ENCODE measurements at regions not wholly inside any gene's neighbourhood (a gene's known extent, or its start where the extent isn't known, plus 50 kb on each side); places are given as distances from the start of the nearest gene placed in this dataset.

DNA sequence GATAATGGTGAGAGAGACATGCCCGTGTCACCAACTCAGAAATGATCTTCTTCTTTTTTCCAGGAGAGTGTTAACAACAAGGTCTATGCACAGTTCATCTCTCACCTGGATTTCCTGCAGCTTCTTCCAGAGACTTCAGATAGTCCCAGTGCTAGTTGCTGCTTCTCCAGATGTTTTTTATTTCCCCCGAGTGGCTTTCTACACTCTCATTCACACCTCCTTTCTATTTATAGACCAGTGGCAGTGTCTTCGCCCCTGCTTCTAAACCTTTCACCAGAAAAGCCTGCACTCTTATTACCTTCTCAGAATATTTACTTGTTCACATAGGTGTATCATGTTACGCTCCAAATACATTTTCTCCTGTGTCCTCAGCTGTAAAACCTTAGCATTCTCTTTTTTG lies 558.8 kb upstream of the CHAC2 start:
- TF ChIP-seq, protein P1, sequence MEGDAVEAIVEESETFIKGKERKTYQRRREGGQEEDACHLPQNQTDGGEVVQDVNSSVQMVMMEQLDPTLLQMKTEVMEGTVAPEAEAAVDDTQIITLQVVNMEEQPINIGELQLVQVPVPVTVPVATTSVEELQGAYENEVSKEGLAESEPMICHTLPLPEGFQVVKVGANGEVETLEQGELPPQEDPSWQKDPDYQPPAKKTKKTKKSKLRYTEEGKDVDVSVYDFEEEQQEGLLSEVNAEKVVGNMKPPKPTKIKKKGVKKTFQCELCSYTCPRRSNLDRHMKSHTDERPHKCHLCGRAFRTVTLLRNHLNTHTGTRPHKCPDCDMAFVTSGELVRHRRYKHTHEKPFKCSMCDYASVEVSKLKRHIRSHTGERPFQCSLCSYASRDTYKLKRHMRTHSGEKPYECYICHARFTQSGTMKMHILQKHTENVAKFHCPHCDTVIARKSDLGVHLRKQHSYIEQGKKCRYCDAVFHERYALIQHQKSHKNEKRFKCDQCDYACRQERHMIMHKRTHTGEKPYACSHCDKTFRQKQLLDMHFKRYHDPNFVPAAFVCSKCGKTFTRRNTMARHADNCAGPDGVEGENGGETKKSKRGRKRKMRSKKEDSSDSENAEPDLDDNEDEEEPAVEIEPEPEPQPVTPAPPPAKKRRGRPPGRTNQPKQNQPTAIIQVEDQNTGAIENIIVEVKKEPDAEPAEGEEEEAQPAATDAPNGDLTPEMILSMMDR (IDR thresholded peaks at IDR 0.05) = no peak
- TF ChIP-seq POLR2AphosphoS5 (IDR thresholded peaks at IDR 0.05) (no peak), POLR2A (IDR thresholded peaks at IDR 0.05) (no peak), EP300 (IDR thresholded peaks at IDR 0.05) (no peak)

Data from sigmoid colon (tissue), 4 donors.